Esophagus squamous epithelium (tissue), 4 donors: ENCODE measurements at regions not wholly inside any gene's neighbourhood (a gene's known extent, or its start where the extent isn't known, plus 50 kb on each side); places are given as distances from the start of the nearest gene placed in this dataset.

ENCODE experiments used
- CTCF ChIP-seq, 6 experiments: fragments of 450-650 bp in 4 of 6; fragments of 200-600 bp in 2 of 6; sonication (generic) in 2 of 6; IDR thresholded peaks; one replicate each; pipeline ENCODE4 v1.5.1; 2016 to 2019; ENCODE audit warnings: antibody characterized with exemption in 6 of 6, mild to moderate bottlenecking in 4 of 6, moderate library complexity in 4 of 6
- POLR2A ChIP-seq, 4 donors: fragments of 450-650 bp; IDR thresholded peaks; one replicate each; pipeline ENCODE4 v1.6.1; 2017; ENCODE audit warnings: antibody characterized with exemption in 4 of 4, mild to moderate bottlenecking in 4 of 4, moderate library complexity in 3 of 4

- TF ChIP-seq POLR2A (IDR thresholded peaks at IDR 0.05) (no peak), CTCF (IDR thresholded peaks at IDR 0.05) (no peak)
These were observed 135.7 kb upstream of the CCDC28A start for GRCh38 chr6:138637822-138638221.
